Mesenchymal stem cell (in vitro differentiated cells and primary cell): ENCODE measurements at regions not wholly inside any gene's neighbourhood (a gene's known extent, or its start where the extent isn't known, plus 50 kb on each side); places are given as distances from the start of the nearest gene placed in this dataset.

Experiments
- DNase-seq: peaks from one replicate; pipeline ENCODE4 v3.0.0-alpha.2; 2013
- H2AFZ ChIP-seq: one replicate; pipeline ENCODE4 v1.6.1; 2013; ENCODE audit warnings: low read depth, mild to moderate bottlenecking, control low read depth, inconsistent platforms, low read length, moderate library complexity
- H2AK5ac ChIP-seq: 2 replicates; pipeline ENCODE4 v1.6.1; 2013; ENCODE audit warnings: low read length, moderate library complexity, mild to moderate bottlenecking, inconsistent platforms; ENCODE audit not compliant: severe bottlenecking
- H2BK120ac ChIP-seq: one replicate; pipeline ENCODE4 v1.6.1; 2013; ENCODE audit warnings: low read depth, mild to moderate bottlenecking, inconsistent platforms, low read length, moderate library complexity
- H2BK12ac ChIP-seq, 2 experiments: one replicate each; pipeline ENCODE4 v1.6.1; 2013; ENCODE audit warnings: inconsistent platforms in 2 of 2, low read length in 2 of 2, mild to moderate bottlenecking in 2 of 2, moderate library complexity in 2 of 2, control low read depth in 1 of 2
- H2BK15ac ChIP-seq: one replicate; pipeline ENCODE4 v1.6.1; 2013; ENCODE audit warnings: mild to moderate bottlenecking, low read depth, inconsistent platforms; ENCODE audit not compliant: poor library complexity, severe bottlenecking
- H2BK5ac ChIP-seq: 2 replicates; pipeline ENCODE4 v1.6.1; 2013; ENCODE audit warnings: low read depth, mild to moderate bottlenecking, low read length, control low read depth, inconsistent platforms; ENCODE audit not compliant: poor library complexity, severe bottlenecking
- H3K14ac ChIP-seq, 2 experiments: one replicate each; pipeline ENCODE4 v1.6.1; 2013; ENCODE audit warnings: inconsistent platforms in 2 of 2, low read length in 2 of 2, control low read depth in 1 of 2, mild to moderate bottlenecking in 1 of 2, moderate library complexity in 1 of 2
- H3K18ac ChIP-seq, 2 experiments: one replicate each; pipeline ENCODE4 v1.6.1; 2013; ENCODE audit warnings: inconsistent platforms in 2 of 2, low read length in 2 of 2, control low read depth in 1 of 2, low read depth in 1 of 2, mild to moderate bottlenecking in 1 of 2
- H3K23ac ChIP-seq, 2 experiments: one replicate each; pipeline ENCODE4 v1.6.1; 2013; ENCODE audit warnings: inconsistent platforms in 2 of 2, low read length in 2 of 2, mild to moderate bottlenecking in 2 of 2, moderate library complexity in 2 of 2, control low read depth in 1 of 2
- H3K27ac ChIP-seq: 2 replicates; pipeline ENCODE4 v1.5.1; 2013; ENCODE audit warnings: mild to moderate bottlenecking, moderate library complexity, low read length, control low read depth, inconsistent platforms; ENCODE audit not compliant: poor library complexity, severe bottlenecking
- H3K27me3 ChIP-seq, 2 experiments: 2 replicates each; pipeline versions ENCODE4 v1.6.1 to v1.7.0; 2013; ENCODE audit warnings: low read length in 2 of 2, mild to moderate bottlenecking in 2 of 2, moderate library complexity in 2 of 2, control low read depth in 1 of 2, inconsistent platforms in 1 of 2; ENCODE audit not compliant: control insufficient read depth in 1 of 2, insufficient read depth in 1 of 2
- H3K36me3 ChIP-seq, 2 experiments: 2 replicates each; pipeline versions ENCODE4 v1.6.1 to v1.7.0; 2013; ENCODE audit warnings: low read length in 2 of 2, control low read depth in 1 of 2, inconsistent platforms in 1 of 2, low read depth in 1 of 2, mild to moderate bottlenecking in 1 of 2; ENCODE audit not compliant: insufficient read depth in 2 of 2, control insufficient read depth in 1 of 2
- H3K4ac ChIP-seq, 2 experiments: one replicate each; pipeline ENCODE4 v1.6.1; 2013; ENCODE audit warnings: inconsistent platforms in 2 of 2, low read length in 2 of 2, mild to moderate bottlenecking in 2 of 2, moderate library complexity in 2 of 2, control low read depth in 1 of 2, low read depth in 1 of 2
- H3K4me1 ChIP-seq: 2 replicates; pipeline ENCODE4 v1.6.1; 2013; ENCODE audit warnings: low read depth, low read length, control low read depth; ENCODE audit not compliant: control insufficient read depth, insufficient read depth
- H3K4me2 ChIP-seq: 2 replicates; pipeline ENCODE4 v1.6.1; 2013; ENCODE audit warnings: low read length, mild to moderate bottlenecking, inconsistent platforms; ENCODE audit not compliant: poor library complexity, severe bottlenecking
- H3K4me3 ChIP-seq, 2 experiments: 2 replicates each; pipeline versions ENCODE4 v1.5.1 to v1.7.0; 2013; ENCODE audit warnings: low read length in 2 of 2, mild to moderate bottlenecking in 2 of 2, control low read depth in 1 of 2, low read depth in 1 of 2; ENCODE audit not compliant: insufficient read depth in 1 of 2
- H3K79me1 ChIP-seq: replicated peaks from 2 replicates; pipeline ENCODE4 v1.6.1; 2013; ENCODE audit warnings: mild to moderate bottlenecking, control low read depth, low read length, inconsistent platforms; ENCODE audit not compliant: poor library complexity, severe bottlenecking
- H3K9ac ChIP-seq: 2 replicates; pipeline ENCODE4 v1.7.0; 2013; ENCODE audit warnings: mild to moderate bottlenecking, low read length, moderate library complexity
- H3K9me3 ChIP-seq: 2 replicates; pipeline ENCODE4 v1.7.0; 2013; ENCODE audit warnings: mild to moderate bottlenecking, low read length; ENCODE audit not compliant: control insufficient read depth
- H4K8ac ChIP-seq: one replicate; pipeline ENCODE4 v1.6.1; 2013; ENCODE audit warnings: inconsistent platforms, mild to moderate bottlenecking, low read length, moderate library complexity
- H4K91ac ChIP-seq: one replicate; pipeline ENCODE4 v1.6.1; 2013; ENCODE audit warnings: mild to moderate bottlenecking, low read length, inconsistent platforms
- WGBS: methylation state at CpG from one replicate; pipeline ENCODE4 v1.1.7; 2013; ENCODE audit warnings: mixed read lengths; 5-methylcytosine and 5-hydroxymethylcytosine counted together

- no peak overlapping the region for H3K14ac ChIP-seq
- no peak overlapping the region for H2BK12ac ChIP-seq
- H2BK5ac ChIP-seq, result no peak overlapping the region
- H2AK5ac ChIP-seq, result no peak overlapping the region
- no peak overlapping the region for H2BK15ac ChIP-seq
- peaks cover 0 to 36% of the 10 kb centered on the region in 2 experiments for H3K27me3 ChIP-seq
- H3K27ac ChIP-seq, result no peak overlapping the region
- H3K79me1 ChIP-seq, result no peaks in the 10 kb centered on the region
- no peak overlapping the region for H3K4me2 ChIP-seq
- no peak overlapping the region for H3K23ac ChIP-seq
- H4K91ac ChIP-seq, result no peak overlapping the region
- DNase-seq, result no peak
- no peak overlapping the region for H3K4me3 ChIP-seq
- H4K8ac ChIP-seq, result no peak overlapping the region
- no CpG with 5 or more reads among the region's 1 CpG for WGBS
- no peak overlapping the region for H3K18ac ChIP-seq
- no peaks in the 10 kb centered on the region for H3K9me3 ChIP-seq
- H3K4ac ChIP-seq, result no peak overlapping the region
- no peak overlapping the region for H2BK120ac ChIP-seq
- no peaks in the 10 kb centered on the region for H3K36me3 ChIP-seq
- no peaks in the 10 kb centered on the region for H3K4me1 ChIP-seq
- no peak overlapping the region for H2AFZ ChIP-seq
- H3K9ac ChIP-seq, result no peak overlapping the region
These were observed 81.8 kb upstream of the KCNA3 start for GRCh38 chr1:110756506-110756905.

- no peak overlapping the region for H3K27ac ChIP-seq
- no peak overlapping the region for H2BK5ac ChIP-seq
- no peaks in the 10 kb centered on the region for H3K79me1 ChIP-seq
- H3K14ac ChIP-seq, result no peak overlapping the region
- no peak overlapping the region for H3K9ac ChIP-seq
- H2BK120ac ChIP-seq, result no peak overlapping the region
- H4K8ac ChIP-seq, result no peak overlapping the region
- H2AFZ ChIP-seq, result no peak overlapping the region
- no peak overlapping the region for H3K4me2 ChIP-seq
- peaks cover 0 to 33% of the 10 kb centered on the region in 2 experiments for H3K27me3 ChIP-seq
- no peak overlapping the region for H2BK15ac ChIP-seq
- H3K4me1 ChIP-seq, result no peaks in the 10 kb centered on the region
- no peaks in the 10 kb centered on the region for H3K36me3 ChIP-seq
- 83% methylated on average over 23 of the region's 23 CpGs for WGBS
- no peak overlapping the region for H2BK12ac ChIP-seq
- no peak for DNase-seq
- H2AK5ac ChIP-seq, result no peak overlapping the region
- no peak overlapping the region for H3K4me3 ChIP-seq
- no peak overlapping the region for H3K4ac ChIP-seq
- no peaks in the 10 kb centered on the region for H3K9me3 ChIP-seq
- H3K23ac ChIP-seq, result no peak overlapping the region
- no peak overlapping the region for H4K91ac ChIP-seq
- no peak overlapping the region for H3K18ac ChIP-seq
These were observed 78.4 kb upstream of the KCNA3 start for GRCh38 chr1:110752941-110753725.

- no peak overlapping the region for H2BK15ac ChIP-seq
- no peak for DNase-seq
- peaks cover 0 to 26% of the 10 kb centered on the region in 2 experiments for H3K27me3 ChIP-seq
- H3K79me1 ChIP-seq, result no peaks in the 10 kb centered on the region
- no peaks in the 10 kb centered on the region for H3K9me3 ChIP-seq
- 22% methylated on average over 3 of the region's 3 CpGs for WGBS
- no peak overlapping the region for H3K27ac ChIP-seq
- H3K4me2 ChIP-seq, result no peak overlapping the region
- H3K14ac ChIP-seq, result no peak overlapping the region
- H3K4me3 ChIP-seq, result no peak overlapping the region
- H3K9ac ChIP-seq, result no peak overlapping the region
- no peak overlapping the region for H4K91ac ChIP-seq
- H3K18ac ChIP-seq, result no peak overlapping the region
- H4K8ac ChIP-seq, result no peak overlapping the region
- no peak overlapping the region for H2AK5ac ChIP-seq
- H3K36me3 ChIP-seq, result no peaks in the 10 kb centered on the region
- H3K4me1 ChIP-seq, result no peaks in the 10 kb centered on the region
- H3K4ac ChIP-seq, result no peak overlapping the region
- H2BK5ac ChIP-seq, result no peak overlapping the region
- H2BK120ac ChIP-seq, result no peak overlapping the region
- no peak overlapping the region for H3K23ac ChIP-seq
- H2AFZ ChIP-seq, result no peak overlapping the region
- H2BK12ac ChIP-seq, result no peak overlapping the region
These were observed 75.8 kb upstream of the KCNA3 start for GRCh38 chr1:110750562-110750961.

GRCh38 chr1:110749960-110750359 is 75.2 kb upstream of the KCNA3 start:
- H3K14ac ChIP-seq, result no peak overlapping the region
- H3K4me1 ChIP-seq, result no peaks in the 10 kb centered on the region
- H2BK120ac ChIP-seq, result no peak overlapping the region
- no peak overlapping the region for H3K4me2 ChIP-seq
- H2BK15ac ChIP-seq, result no peak overlapping the region
- peaks cover 5% of the 10 kb centered on the region for H3K9me3 ChIP-seq
- no peak overlapping the region for H3K4ac ChIP-seq
- H4K91ac ChIP-seq, result no peak overlapping the region
- H2BK12ac ChIP-seq, result no peak overlapping the region
- no peak for DNase-seq
- H3K27ac ChIP-seq, result no peak overlapping the region
- WGBS, result 30% methylated on average over 3 of the region's 4 CpGs
- H3K36me3 ChIP-seq, result no peaks in the 10 kb centered on the region
- H3K79me1 ChIP-seq, result no peaks in the 10 kb centered on the region
- H3K4me3 ChIP-seq, result no peak overlapping the region
- H3K18ac ChIP-seq, result no peak overlapping the region
- no peak overlapping the region for H2BK5ac ChIP-seq
- no peak overlapping the region for H3K23ac ChIP-seq
- H3K9ac ChIP-seq, result no peak overlapping the region
- peaks cover 0 to 26% of the 10 kb centered on the region in 2 experiments for H3K27me3 ChIP-seq
- no peak overlapping the region for H4K8ac ChIP-seq
- no peak overlapping the region for H2AK5ac ChIP-seq
- no peak overlapping the region for H2AFZ ChIP-seq
